GM21529 (cell line): ENCODE measurements at regions not wholly inside any gene's neighbourhood (a gene's known extent, or its start where the extent isn't known, plus 50 kb on each side); places are given as distances from the start of the nearest gene placed in this dataset.
"Not testable (repeated sequence)": the region's sequence is repeated elsewhere in the genome, so short reads cannot be mapped to it uniquely, and the experiment has no call there.

Experiments used
- ATAC-seq: cut with Tn5 transposase; IDR thresholded peaks from one replicate; pipeline ENCODE4 v1.9.1; 2021; ENCODE audit not compliant: unreplicated experiment

DNA sequence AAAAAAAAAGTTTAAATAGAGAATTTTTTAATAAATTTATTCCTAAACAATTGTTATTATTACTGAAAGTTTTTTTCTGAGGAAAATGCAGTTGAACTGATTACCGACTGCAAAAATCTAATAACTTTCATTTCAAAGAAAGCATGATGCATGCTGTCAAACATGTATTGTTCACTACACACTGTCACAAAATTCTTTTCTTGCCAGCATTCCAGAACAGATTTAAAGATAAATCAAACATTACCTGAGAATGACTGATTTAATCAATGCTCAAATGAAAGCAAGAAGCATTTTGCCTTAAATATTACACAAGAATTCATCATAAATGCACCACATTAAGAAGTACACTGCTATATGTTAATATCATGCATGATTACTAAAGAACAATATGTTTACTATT is 588.3 kb downstream of the SLC16A7 start:
- no peak for ATAC-seq

DNA sequence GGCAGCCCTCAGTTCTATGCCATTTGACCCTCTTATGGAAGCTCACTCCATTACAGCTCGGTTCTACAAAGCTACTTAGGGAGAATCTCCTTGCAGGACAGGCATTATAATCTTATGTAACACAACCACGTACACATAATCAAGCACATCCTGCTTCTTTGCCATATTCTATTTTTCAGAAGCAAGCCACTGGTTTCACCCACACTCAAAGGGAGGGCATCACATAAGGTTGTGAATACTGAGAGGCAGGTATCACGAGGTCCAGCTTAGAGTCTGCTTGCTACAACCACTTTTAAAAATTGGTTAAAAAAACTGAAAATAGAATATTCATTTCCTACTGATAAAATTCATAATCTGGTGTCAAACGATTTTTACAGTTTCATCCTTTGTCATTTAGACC is 589.2 kb downstream of the SLC16A7 start:
- no peak for ATAC-seq

DNA sequence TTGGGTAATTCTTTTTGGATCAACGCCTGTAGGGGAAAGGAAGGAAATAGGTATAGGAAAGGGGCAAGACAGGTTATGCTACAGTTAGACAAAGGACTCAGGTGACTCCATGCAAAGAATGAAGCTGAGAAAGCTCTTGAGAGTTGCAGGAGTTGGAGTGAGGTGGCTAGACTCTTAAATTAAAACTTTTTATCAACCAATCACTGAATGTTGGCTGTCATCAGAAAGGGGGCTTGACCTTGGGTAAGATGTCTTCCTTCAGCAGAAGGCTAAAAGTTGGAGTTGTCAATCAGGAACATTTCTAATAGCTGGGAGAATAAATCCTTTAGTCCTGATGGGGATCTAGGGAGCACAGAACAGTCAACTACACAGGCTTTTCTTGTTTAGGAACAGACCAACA is 595.4 kb downstream of the SLC16A7 start:
- ATAC-seq, result no peak

DNA sequence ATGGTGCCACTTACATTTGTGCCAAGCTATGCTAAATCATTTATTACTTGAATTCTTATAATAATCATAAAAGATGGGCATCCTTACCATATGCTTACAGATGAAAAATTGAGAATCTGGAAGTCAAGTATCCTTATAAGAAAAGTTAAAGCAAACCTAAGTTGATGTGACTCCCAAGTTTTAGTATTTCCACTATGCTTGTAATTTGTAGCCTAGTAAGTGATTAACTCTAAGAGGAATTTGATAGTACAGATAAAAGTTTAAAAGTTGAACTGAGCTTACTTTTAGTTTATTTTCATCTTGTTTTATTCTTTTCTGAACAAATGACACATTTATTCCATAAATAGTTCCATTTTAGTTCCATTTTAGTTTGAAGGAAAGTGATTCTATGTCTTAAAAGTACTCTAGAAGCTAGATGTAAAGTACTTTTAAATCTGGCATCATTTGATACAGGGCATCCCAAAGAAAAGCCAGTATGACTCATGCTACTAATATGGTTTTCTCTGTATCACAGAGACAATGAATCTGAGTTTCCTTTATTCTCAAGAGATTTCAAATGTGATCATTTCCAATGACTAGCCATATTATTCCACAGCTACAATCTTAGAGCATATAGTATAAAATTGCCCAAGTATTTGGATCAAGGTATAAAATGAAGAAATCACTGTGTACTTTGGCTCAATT is 596.0 kb downstream of the SLC16A7 start:
- ATAC-seq, result no peak

DNA sequence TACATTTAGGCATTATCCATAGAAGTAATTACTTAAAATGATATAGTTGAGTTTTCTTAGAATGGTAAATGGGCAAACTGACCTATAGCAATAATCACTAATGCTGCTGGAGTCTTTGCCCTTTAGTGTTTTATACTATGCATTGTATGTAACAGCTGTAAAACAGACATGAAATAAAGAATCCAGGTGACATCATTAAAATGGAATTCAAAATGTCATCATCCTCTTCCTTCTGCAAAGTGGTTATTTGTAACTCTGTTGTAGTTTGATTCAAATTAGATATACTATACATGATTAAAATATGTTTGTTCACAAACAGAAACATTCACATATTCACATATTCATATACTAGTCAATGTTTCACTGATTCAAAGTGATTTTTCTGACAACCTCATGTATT is 598.8 kb downstream of the SLC16A7 start:
- no peak for ATAC-seq

DNA sequence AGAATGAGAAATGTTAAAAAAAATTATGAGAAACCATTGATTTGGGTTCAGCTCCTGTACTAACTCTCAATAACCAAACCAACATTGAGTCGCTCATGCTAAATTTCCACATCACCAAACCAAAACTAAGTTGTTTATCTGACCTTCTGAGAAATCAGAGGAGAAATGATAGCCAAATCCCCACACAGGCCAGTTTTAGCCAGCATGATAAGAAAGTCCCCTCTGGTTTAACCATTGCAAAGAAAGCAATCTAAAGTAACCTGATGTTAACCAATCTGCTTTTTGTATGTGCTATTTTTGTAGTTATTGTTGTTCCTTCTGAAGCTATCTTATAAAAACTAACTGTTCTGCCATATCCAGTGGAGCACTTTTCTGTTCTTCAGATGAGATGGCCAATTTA is 599.7 kb downstream of the SLC16A7 start:
- ATAC-seq, result no peak

DNA sequence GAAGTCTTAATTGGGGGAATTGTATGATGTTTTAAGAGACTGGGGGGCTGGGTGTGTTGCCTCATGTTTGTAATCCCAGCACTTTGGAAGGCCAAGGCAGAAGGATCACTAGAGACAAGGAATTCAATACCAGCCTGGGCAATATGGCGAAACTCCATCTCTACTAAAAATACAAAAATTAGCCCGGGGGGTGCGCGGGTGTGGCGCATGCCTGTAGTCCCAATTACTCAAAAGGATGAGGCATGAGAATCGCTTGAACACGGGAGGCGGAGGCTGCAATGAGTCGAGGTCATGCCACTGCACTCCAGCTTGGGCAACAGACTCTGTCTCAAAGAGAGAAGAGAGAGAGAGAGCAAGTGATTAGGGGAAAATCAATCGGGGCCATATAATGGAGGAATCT is 600.5 kb downstream of the SLC16A7 start:
- no peak for ATAC-seq

DNA sequence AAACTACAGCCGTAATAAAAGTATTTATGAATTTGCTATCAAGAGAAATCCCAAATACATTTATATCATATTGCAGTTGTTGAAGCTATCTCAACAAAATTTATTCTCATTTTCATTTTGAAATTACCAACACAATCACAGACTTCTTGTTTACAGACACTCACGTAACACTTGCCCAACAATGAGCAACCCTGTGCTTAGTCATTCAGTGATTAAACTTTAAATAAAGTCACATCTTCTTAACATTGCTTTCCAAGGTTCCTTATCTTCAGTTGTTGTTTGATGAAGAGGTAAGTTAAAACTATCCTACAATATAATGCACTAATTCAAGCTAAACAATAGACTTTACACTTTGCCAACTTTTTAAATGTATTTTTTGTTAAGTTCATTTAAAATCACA is 601.8 kb downstream of the SLC16A7 start:
- ATAC-seq, result no peak

DNA sequence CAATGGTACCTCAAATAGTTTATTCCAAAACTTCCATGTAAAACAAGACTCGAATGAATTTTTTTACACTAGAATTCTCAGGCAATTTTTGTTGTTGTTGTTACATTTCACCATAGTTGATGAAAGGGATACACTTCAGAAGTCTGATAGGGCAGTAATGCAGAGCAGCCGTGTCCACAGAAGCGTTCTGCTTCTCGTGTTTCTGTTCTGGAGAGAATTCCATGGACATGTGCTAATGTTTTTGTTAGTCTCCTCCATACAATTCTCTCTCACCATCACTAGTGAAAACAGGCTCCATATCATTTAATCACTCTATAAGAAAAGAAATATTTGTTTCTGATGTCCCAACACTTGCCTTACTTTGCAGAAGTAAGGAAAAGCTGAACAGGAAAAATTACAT is 606.1 kb downstream of the SLC16A7 start:
- ATAC-seq, result no peak

DNA sequence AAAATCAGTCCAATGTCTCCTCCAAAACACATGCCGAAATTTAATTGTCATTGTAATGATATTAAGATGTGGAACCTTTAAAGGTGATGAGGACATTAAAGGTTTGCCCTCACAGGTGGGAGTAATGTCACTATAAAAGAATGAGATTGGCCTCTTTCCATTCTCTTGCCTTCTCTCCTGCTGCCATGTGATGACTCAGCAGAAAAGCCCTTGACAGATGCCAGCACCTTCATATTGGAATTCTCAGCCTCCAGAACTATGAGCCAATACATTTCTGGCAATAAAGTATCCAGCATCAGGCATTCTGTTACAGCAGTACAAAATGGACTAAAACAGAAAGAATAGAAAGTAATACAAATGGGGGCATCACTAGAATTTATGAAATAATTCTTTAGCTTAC is 609.7 kb downstream of the SLC16A7 start:
- ATAC-seq, result no peak

DNA sequence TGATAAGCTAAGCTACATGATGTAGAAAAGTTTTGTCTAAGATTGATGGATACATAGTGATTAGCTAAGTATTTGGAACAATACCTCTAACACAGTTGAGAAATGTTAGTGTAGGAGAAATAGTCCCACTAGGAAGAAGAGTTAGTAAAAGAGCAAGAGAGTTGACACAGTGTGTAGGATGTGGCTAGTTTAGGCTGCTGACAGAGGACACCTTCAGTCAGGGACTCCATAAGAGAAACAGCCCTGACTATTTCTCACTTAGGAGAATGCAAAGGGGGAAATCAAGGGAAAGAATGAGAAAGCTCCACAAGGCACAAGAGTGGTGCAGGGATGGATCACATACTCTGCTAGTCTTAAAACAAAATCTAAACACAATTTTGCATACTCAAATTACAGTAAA is 613.7 kb downstream of the SLC16A7 start:
- ATAC-seq, result no peak

DNA sequence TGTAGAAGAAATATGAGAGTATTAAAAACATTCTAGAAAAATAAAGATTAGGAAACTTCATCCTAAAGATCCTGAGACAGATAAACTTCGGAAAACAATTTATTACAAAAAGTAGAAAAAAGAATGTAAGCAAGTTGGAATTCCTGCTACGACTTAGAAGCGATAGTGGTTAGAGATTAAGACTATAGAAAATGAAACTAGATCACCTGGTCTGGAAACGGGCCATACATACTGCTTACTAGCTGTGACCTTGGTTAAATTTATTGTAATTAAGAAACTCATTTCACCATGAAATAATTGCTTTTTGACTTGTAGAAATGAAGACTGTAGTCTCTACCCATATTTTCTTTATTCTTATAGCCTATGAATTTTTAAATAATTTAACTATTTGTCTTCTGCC is 614.1 kb downstream of the SLC16A7 start:
- no peak for ATAC-seq

DNA sequence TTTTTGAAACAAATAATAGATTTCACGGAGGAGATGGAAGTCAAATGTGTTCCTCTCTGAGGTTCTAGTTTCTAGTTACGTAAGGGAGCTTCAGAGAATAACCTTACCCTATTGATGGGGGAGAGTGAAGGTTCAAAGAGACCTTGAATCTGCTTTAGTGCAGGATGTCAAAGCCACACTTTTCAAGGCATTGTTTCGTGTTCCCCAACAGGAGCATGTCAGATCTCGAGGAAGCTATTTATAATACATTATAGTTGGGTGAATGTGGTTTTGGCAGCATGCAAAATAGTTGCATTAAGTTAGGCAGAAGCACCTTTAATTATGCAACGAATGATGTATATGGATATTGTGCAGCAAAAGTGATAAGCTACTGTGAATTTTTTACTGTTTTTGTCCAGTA is 614.9 kb downstream of the SLC16A7 start:
- ATAC-seq, result no peak

DNA sequence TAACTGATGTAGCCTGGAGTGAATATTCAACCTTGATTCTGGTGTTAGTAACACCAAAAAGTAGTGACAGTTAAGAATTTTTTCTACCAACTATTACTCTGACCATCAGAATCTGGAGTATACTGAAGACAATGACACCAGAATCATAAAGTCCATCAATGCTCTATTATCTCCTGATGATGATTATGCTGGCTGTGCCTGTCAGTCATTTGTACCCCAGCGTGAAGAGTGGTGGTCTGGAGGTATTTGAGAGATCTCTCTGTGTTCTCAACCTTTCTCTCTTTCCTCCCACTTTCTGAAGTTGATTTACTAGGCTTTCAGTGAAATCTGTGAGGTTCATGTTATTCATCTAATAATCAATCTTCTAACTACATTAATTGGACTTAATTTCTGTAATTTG is 615.4 kb downstream of the SLC16A7 start:
- ATAC-seq, result no peak

DNA sequence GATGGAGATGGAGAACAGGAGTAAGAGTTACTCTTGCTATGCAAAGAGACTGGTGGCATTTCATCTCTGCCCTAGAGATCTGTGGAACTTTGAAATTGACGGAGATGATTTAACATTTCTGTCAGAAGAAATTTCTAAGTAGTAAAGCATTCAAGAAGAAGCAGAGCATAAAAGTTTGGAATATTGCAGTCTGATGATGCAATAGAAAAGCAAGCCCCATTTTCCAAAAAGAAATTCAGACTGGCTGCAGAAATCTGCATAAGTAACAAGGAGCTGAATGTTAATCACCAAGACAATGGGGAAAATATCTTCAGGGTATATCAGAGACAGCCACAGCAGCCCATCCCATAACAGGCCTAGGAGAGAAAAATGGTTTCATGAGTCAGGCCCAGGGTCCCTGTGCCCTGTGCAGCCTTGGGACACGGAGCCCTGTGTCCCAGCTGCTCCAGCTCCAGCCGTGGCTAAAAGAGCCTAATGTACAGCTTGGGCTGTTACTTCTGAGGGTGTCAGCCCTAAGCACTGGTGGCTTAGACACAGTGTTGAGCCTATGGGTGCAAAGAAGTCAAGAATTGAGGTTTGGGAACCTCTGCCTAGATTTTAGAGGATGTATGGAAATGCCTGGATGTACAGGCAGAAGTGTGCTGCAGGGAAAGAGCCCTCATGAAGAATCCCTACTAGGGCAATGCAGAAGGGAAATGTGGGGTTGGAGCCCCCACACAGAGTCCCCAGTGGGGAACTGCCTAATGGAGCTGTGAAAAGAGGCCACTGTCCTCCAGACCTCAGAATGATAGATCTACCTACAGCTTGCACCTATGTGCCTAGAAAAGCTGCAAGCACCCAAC is 616.6 kb downstream of the SLC16A7 start:
- ATAC-seq, result no peak

DNA sequence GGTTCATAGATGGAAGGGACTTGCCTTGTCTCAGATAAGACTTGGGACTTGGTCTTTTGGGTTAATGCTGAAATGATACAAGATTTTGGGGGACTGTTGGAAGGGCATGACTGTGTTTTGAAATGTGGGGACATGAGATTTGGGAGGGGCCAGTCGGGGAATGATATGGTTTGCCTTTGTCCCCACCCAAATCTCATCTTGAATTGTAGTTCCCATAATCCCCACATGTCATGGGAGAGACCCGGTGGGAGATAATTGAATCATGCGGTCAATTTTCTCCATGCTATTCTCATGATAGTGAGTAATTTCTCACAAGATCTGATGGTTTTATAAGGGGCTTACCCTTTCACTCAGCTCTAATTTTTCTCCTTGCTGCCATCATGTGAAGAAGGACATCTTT is 617.4 kb downstream of the SLC16A7 start:
- not testable (repeated sequence) for ATAC-seq

DNA sequence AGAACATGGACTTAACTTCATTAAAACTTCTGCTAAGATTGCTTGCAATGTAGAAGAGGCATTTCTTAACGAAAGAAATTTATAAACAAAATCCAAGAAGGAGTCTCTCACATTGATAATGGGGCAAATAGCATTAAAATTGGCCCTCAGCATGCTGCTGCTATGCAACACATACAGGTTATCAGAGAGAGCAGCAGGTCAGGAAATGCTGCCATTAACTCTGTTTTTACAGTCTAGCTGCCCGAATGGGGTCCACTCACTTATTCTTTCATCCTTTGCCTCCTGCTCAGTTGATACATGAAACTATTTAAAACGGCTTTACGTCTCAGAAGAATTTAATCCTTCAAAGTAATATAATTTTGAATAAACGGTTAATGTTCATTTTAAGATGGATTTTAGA is 620.4 kb downstream of the SLC16A7 start:
- no peak for ATAC-seq

DNA sequence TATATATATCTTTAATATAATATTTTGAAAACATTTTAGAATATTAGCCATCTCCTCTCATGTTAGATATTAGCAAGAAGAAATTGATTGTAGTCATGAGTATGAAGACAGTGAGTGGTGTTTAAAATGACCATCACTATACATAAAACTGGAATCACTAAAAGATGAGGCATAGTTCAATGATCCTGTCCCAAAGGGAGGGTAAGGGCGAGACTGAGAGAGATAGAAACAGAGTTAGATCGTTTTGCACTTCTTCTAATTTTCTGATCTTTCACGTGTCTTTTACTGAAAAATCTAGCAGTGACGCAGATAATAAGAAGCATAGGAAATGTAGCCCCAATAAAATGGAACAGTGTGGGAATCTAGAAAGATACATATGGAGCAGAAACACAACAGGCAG is 627.4 kb downstream of the SLC16A7 start:
- no peak for ATAC-seq

DNA sequence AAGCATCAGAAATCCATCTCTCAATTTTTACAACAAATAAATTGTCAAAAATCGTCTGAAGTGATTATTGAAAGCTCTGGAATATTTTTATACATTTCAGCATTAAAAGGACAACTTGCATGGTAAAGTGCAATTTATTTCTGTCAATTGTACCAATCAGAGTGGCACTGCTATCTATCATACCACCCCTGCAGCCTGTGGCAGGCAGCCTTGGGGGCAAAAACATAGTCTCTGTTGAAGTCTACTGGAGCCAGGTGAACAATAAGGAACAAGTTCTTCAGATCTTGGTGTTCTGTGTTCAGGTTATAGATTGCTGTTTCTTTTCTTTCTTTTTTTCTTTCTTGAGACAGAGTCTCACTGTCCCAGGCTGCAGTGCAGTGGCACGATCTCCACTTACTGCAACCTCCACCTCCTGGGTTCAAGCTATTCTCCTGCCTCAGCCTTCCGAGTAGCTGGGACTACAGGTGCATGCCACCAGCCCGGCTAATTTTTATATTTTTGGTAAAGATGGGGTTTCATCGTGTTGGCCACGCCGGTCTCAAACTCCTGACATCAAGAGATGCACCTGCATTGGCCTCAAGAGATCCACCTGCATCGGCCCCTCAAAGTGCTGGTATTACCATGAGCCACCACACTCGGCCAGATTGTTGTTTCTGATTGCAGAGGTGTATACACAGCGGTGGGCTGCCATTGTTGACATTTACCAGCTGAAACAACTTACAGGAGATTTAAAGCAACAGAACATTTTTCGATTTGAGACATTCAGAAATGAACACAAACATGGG is 629.6 kb downstream of the SLC16A7 start:
- no peak for ATAC-seq

DNA sequence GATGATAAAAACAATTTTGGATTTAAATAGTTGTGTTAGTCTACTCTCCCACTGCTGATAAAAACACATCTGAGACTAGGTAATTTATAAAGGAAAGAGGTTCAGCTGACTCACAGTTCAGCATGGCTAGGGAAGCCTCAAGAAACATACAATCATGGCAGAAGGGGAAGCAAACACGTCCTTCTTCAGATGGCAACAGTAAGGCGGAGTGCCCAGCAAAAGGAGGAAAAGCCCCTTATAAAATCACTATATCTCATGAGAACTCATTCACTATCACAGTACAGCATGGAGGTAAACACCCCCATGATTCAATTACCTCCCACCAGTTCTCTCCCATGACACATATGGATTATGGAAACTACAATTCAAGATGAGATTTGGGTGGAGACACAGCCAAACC is 632.1 kb downstream of the SLC16A7 start:
- no peak for ATAC-seq

DNA sequence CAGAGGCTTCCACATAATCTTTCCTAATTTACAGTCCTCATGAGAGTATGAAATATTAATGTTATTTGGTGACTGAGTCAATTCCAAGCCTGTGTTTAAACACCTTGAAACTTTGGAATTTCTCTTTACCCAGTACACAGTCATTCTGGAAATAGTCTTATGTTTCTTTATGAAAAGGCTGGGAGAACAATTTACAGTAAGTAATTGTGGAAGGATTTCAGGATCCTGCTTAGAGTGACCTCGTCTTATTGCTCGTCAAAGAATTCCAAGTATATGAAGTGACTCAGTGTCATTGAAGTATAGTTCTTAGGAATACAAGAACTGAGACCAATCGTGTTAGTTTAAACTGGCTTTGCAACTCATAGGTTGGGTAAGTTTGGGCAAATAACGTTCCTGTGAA is 634.2 kb downstream of the SLC16A7 start:
- ATAC-seq, result no peak

DNA sequence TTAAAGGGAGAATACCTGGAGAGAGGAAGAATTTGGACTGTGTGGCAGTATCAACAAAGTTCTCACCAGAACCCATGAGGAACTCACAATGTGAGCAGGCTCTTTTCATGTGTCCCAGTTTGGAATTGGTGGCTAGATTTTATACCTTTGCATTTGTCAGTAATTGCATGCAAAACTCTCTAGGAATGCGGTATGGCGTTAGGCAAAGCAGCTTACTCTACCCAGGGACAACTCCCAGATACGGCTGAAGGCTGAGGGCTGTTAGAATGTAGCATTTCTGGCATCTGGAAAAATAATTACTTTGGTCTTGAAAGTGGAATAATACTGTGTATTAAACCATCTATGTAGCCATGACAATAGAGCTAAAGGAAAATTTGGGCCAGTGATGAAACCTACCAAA is 635.5 kb downstream of the SLC16A7 start:
- ATAC-seq, result no peak
